ENCODE measurements at regions not wholly inside any gene's neighbourhood (a gene's known extent, or its start where the extent isn't known, plus 50 kb on each side); places are given as distances from the start of the nearest gene placed in this dataset.

DNA sequence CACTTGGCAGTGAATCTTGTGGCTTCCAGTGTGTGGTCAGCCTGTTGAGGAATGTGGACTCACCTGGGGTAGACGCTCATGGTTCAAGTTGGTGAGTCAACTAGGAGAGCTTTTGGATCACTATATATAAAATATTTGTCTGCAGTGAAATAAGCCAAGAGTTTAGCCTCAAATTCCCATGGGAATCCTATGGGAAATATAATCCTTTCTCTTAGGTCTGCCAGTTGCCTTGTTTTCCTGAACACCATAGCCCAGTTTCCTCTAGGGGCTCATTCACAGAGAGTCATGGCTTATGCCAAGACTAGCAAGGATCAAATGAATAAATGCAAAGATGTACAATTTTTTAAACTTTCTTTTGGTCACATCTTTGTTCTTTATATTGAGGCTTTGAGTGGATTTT is 100.1 kb upstream of the NPHP3 start:
- TF ChIP-seq, protein P1, sequence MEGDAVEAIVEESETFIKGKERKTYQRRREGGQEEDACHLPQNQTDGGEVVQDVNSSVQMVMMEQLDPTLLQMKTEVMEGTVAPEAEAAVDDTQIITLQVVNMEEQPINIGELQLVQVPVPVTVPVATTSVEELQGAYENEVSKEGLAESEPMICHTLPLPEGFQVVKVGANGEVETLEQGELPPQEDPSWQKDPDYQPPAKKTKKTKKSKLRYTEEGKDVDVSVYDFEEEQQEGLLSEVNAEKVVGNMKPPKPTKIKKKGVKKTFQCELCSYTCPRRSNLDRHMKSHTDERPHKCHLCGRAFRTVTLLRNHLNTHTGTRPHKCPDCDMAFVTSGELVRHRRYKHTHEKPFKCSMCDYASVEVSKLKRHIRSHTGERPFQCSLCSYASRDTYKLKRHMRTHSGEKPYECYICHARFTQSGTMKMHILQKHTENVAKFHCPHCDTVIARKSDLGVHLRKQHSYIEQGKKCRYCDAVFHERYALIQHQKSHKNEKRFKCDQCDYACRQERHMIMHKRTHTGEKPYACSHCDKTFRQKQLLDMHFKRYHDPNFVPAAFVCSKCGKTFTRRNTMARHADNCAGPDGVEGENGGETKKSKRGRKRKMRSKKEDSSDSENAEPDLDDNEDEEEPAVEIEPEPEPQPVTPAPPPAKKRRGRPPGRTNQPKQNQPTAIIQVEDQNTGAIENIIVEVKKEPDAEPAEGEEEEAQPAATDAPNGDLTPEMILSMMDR (conservative IDR thresholded peaks at IDR 0.05; ENCODE audit: low read length): no peak
- no peak for TF ChIP-seq EZH2phosphoT487 (IDR thresholded peaks at IDR 0.05; ENCODE audit: borderline replicate concordance)
